ENCODE measurements at regions not wholly inside any gene's neighbourhood (a gene's known extent, or its start where the extent isn't known, plus 50 kb on each side); places are given as distances from the start of the nearest gene placed in this dataset.
"Not testable (repeated sequence)": the region's sequence is repeated elsewhere in the genome, so short reads cannot be mapped to it uniquely, and the experiment has no call there.

DNA sequence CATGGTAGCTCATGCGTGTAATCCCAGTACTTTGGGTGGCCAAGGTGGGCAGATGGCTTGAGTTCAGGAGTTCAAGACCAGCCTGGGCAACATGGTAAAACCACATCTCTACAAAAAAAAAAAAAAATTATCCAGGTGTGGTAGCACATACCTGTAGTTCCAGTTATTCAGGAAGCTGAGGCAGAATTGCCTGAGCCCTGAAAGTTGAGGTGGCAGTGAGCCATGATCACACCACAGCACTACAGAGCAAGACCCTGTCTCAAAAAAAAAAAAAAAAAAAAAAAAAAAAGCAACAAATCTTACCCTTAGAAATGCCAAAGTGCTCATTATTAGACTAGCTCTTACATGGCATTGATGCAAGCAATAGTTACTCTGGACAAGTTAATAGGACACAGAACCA, 724.9 kb downstream of the MAT2B start:
- peaks cover 2% of the 10 kb centered on the region for H3K9me3 ChIP-seq (ENCODE audit: control insufficient read depth, low read length)
- intact Hi-C loops (cut with DNase I): no loop called here
- no peaks in the 10 kb centered on the region for H3K4me1 ChIP-seq (ENCODE audit: control insufficient read depth in 1 of 2, insufficient read depth in 2 of 2, low read length in 2 of 2)
- H3K36me3 ChIP-seq (ENCODE audit: control insufficient read depth in 1 of 2, insufficient read depth in 2 of 2, low read length in 1 of 2): no peaks in the 10 kb centered on the region
- WGBS, 2 donors: 94 to 96% methylated on average over 1 of the region's 1 CpG
- no peak overlapping the region for H3K4me3 ChIP-seq (ENCODE audit: low read length in 2 of 2)
- DNase-seq (no peak), ATAC-seq (ENCODE audit: low FRiP score) (no peak)
- no peaks in the 10 kb centered on the region for H3K27me3 ChIP-seq (ENCODE audit: control insufficient read depth in 1 of 2, insufficient read depth in 2 of 2, low read length in 1 of 2)
- no peak overlapping the region for H3K27ac ChIP-seq (ENCODE audit: low read depth in 1 of 2, low read length in 2 of 2)

DNA sequence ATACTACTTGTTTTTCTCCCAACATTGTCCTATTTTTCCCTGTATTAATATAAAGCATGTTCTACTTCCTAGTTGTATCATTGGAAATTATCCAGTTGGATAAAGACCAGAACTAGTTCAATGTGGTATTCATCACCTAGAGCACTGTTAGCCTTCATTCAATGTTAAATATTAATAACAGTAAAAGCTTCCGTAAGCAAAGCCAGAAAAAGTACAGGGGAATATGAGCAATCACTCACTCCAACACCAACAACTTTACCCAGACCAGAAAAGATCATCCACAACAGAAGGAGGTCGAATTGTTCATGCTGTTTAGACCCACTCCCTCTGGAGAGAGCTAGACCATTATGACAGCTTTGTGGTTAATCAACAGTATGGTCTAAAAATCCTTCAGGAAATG, 728.4 kb downstream of the MAT2B start:
- H3K27me3 ChIP-seq (ENCODE audit: control insufficient read depth in 1 of 2, insufficient read depth in 2 of 2, low read length in 1 of 2): no peaks in the 10 kb centered on the region
- H3K9me3 ChIP-seq (ENCODE audit: control insufficient read depth, low read length): no peaks in the 10 kb centered on the region
- intact Hi-C loops (cut with DNase I): no loop called here
- ATAC-seq (ENCODE audit: low FRiP score) (no peak), DNase-seq (no peak)
- no peaks in the 10 kb centered on the region for H3K36me3 ChIP-seq (ENCODE audit: control insufficient read depth in 1 of 2, insufficient read depth in 2 of 2, low read length in 1 of 2)
- 3 to 12% methylated on average over 2 of the region's 2 CpGs for WGBS, 2 donors
- no peak overlapping the region for H3K27ac ChIP-seq (ENCODE audit: low read depth in 1 of 2, low read length in 2 of 2)
- no peaks in the 10 kb centered on the region for H3K4me1 ChIP-seq (ENCODE audit: control insufficient read depth in 1 of 2, insufficient read depth in 2 of 2, low read length in 2 of 2)
- H3K4me3 ChIP-seq (ENCODE audit: low read length in 2 of 2): no peak overlapping the region

DNA sequence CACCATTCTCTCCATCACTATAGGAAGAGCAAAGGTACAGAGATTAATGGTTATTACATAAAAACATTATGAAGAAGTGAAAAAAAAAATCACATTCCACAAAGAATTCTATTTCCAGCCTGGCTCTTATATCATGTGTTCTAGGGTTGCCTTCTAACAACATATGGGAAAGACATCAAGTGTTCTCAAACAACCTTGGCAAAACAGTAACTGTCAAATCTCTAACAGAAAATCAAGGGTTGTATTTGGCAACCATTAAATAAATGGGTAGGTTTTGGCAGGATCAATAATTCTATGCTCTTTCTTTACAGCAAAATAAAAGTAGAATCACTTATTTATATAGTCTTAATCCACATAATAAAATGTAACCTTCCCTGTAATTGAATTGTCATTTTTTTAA, 728.9 kb downstream of the MAT2B start:
- no peaks in the 10 kb centered on the region for H3K4me1 ChIP-seq (ENCODE audit: control insufficient read depth in 1 of 2, insufficient read depth in 2 of 2, low read length in 2 of 2)
- no peak for ATAC-seq (ENCODE audit: low FRiP score)
- intact Hi-C loops (cut with DNase I): no loop called here
- no peaks in the 10 kb centered on the region for H3K36me3 ChIP-seq (ENCODE audit: control insufficient read depth in 1 of 2, insufficient read depth in 2 of 2, low read length in 1 of 2)
- no peaks in the 10 kb centered on the region for H3K27me3 ChIP-seq (ENCODE audit: control insufficient read depth in 1 of 2, insufficient read depth in 2 of 2, low read length in 1 of 2)
- no peak overlapping the region for H3K4me3 ChIP-seq (ENCODE audit: low read length in 2 of 2)
- no peak overlapping the region for H3K27ac ChIP-seq (ENCODE audit: low read depth in 1 of 2, low read length in 2 of 2)
- DNase-seq: no peak
- no peaks in the 10 kb centered on the region for H3K9me3 ChIP-seq (ENCODE audit: control insufficient read depth, low read length)

DNA sequence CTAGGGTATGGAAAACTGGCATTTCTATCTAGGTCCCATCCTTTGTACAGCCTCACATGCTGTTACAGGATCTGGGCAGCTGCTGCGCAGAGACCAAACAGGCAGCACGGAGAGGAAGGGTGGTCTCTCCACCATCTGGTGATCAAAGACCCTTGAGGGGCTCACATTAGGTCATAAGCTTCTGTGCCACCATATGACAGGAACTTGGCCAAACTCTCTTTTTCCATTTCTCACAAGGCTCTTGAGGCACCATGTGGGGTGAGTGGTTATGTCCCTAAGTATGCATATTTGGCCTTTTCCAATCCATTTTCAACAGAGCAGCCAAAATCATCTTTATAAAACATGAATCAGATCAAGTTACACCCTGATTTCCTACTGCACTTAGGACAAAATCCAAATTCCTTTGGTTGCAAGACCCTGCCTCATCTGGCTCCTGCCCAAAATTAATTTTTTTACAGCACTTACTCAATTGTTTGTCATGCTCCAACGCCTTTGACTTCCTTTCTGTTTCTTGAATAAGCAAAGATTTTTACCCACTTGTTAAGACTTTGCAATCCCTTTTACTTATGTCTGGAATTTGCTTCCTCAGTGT, 730.0 kb downstream of the MAT2B start:
- no peaks in the 10 kb centered on the region for H3K36me3 ChIP-seq (ENCODE audit: control insufficient read depth in 1 of 2, insufficient read depth in 2 of 2, low read length in 1 of 2)

DNA sequence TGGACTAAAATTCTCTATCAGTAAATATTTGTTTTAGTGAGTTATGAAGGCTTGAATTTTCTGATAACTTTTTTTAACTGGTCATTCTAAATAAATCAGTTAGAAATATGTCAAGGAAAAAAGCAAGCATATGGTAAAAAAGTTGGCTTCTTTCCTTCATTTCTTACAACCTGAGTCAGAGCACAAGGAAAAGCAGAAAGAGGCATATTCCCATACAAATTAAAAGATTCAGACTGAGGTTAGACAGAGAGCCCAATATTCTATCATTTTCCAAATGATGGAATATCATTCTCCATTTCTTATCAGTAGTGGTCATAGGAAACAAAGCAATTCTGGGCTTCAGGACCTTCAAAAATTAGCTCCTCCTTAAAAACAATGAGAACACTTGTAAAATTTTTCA, 732.1 kb downstream of the MAT2B start:
- no peaks in the 10 kb centered on the region for H3K36me3 ChIP-seq (ENCODE audit: control insufficient read depth in 1 of 2, insufficient read depth in 2 of 2, low read length in 1 of 2)
- H3K27ac ChIP-seq (ENCODE audit: low read depth in 1 of 2, low read length in 2 of 2): no peak overlapping the region

More for the DNA sequence above, 730.0 kb downstream of the MAT2B start:
- Histone ChIP-seq H3K4me1 (ENCODE audit: control insufficient read depth in 1 of 2, insufficient read depth in 2 of 2, low read length in 2 of 2) (no peaks in the 10 kb centered on the region), H3K27ac (ENCODE audit: low read depth in 1 of 2, low read length in 2 of 2) (no peak overlapping the region), H3K4me3 (ENCODE audit: low read length in 2 of 2) (no peak overlapping the region), H3K9me3 (ENCODE audit: control insufficient read depth, low read length) (no peaks in the 10 kb centered on the region), H3K27me3 (ENCODE audit: control insufficient read depth in 1 of 2, insufficient read depth in 2 of 2, low read length in 1 of 2) (no peaks in the 10 kb centered on the region)
- ATAC-seq (ENCODE audit: low FRiP score): no peak
- 16 to 32% methylated on average over 3 of the region's 3 CpGs for WGBS, 2 donors
- DNase-seq: no peak
- intact Hi-C loops (cut with DNase I): no loop called here

DNA sequence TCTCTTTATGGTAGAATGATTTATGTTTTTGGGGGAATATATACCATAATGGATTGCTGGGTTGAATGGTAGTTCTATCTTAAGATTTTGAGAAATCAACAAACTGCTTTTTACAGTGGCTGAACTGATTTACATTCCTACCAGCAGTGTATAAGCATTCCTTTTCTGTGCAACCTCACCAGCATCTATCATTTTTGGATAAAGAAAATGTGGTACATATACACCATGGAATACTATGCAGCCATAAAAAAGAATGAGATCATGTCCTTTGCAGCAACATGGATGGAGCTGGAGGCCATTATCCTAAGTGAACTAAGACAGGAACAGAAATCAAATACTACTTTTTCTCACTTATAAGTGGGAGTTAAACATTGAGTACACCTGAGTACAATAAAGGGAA, 746.4 kb downstream of the MAT2B start:
- H3K4me1 ChIP-seq (ENCODE audit: control insufficient read depth in 1 of 2, insufficient read depth in 2 of 2, low read length in 2 of 2); H3K4me3 ChIP-seq (ENCODE audit: low read length in 2 of 2); H3K27ac ChIP-seq (ENCODE audit: low read depth in 1 of 2, low read length in 2 of 2); intact Hi-C loops (cut with DNase I); DNase-seq; H3K36me3 ChIP-seq (ENCODE audit: control insufficient read depth in 1 of 2, insufficient read depth in 2 of 2, low read length in 1 of 2); ATAC-seq (ENCODE audit: low FRiP score); H3K27me3 ChIP-seq (ENCODE audit: control insufficient read depth in 1 of 2, insufficient read depth in 2 of 2, low read length in 1 of 2); H3K9me3 ChIP-seq (ENCODE audit: control insufficient read depth, low read length): not testable (repeated sequence)

More for the DNA sequence above, 732.1 kb downstream of the MAT2B start:
- H3K4me3 ChIP-seq (ENCODE audit: low read length in 2 of 2): no peak overlapping the region
- no peak for ATAC-seq (ENCODE audit: low FRiP score)
- no peaks in the 10 kb centered on the region for H3K9me3 ChIP-seq (ENCODE audit: control insufficient read depth, low read length)
- intact Hi-C loops (cut with DNase I): no loop called here
- no peaks in the 10 kb centered on the region for H3K4me1 ChIP-seq (ENCODE audit: control insufficient read depth in 1 of 2, insufficient read depth in 2 of 2, low read length in 2 of 2)
- DNase-seq: no peak
- H3K27me3 ChIP-seq (ENCODE audit: control insufficient read depth in 1 of 2, insufficient read depth in 2 of 2, low read length in 1 of 2): no peaks in the 10 kb centered on the region

DNA sequence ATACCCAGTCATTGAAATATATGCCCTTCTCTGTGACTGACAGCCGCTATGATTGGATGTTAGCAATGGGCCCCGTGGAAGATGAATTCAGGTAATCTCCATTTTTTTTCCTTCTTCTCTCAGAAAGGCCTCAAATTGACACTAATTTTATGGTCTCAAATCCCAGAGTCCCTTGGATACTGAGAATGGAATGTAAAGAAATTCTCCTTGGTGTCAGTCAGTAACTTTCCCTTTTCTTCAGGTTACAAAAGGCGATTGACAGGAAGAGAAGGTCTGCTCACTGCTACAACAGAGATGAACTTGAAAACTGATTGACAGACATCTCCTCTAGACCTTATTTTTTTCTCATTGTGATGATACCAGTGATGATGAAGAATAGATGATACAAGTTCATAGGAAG, 748.3 kb downstream of the MAT2B start:
- ATAC-seq (ENCODE audit: low FRiP score): no peak
- 76 to 83% methylated on average over 3 of the region's 3 CpGs for WGBS, 2 donors

DNA sequence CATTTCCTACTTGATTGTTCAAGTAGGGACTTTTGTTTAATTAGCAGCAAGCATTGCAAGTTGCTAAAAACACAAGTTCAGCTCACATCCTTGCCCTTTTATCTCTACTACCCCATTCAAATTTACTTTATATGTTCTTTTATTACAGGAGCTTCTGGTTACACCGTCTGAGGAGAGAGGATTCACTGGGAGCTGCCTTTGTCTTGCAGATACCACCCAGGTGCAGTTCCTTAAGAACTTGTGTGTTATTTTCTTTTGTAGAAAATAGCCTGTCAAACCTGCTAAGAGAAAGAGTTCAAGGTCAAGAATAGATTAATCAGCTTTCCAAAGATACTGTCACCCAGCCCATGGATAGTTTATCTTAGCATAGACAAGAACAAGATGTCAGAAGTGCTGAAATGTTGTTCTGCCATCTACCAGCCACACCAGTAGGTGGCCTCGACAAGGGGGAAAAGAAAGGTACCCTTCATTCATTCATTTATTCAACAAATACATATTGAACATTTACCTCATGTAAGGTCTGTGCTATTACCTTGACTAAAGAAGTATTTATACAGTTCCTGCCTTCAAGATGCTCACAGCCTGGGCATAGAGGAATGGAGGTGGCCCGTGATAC, 750.3 kb downstream of the MAT2B start:
- Histone ChIP-seq H3K27me3 (ENCODE audit: control insufficient read depth in 1 of 2, insufficient read depth in 2 of 2, low read length in 1 of 2) (no peaks in the 10 kb centered on the region), H3K4me3 (ENCODE audit: low read length in 2 of 2) (no peak overlapping the region), H3K27ac (ENCODE audit: low read depth in 1 of 2, low read length in 2 of 2) (no peak overlapping the region), H3K4me1 (ENCODE audit: control insufficient read depth in 1 of 2, insufficient read depth in 2 of 2, low read length in 2 of 2) (no peaks in the 10 kb centered on the region), H3K36me3 (ENCODE audit: control insufficient read depth in 1 of 2, insufficient read depth in 2 of 2, low read length in 1 of 2) (no peaks in the 10 kb centered on the region), H3K9me3 (ENCODE audit: control insufficient read depth, low read length) (no peaks in the 10 kb centered on the region)
- ATAC-seq (ENCODE audit: low FRiP score) (no peak), DNase-seq (no peak)
- intact Hi-C loops (cut with DNase I): no loop called here
- WGBS, 2 donors: 63 to 69% methylated on average over 3 of the region's 3 CpGs

More for the DNA sequence above, 748.3 kb downstream of the MAT2B start:
- no peak overlapping the region for H3K27ac ChIP-seq (ENCODE audit: low read depth in 1 of 2, low read length in 2 of 2)
- H3K36me3 ChIP-seq (ENCODE audit: control insufficient read depth in 1 of 2, insufficient read depth in 2 of 2, low read length in 1 of 2): no peaks in the 10 kb centered on the region
- H3K27me3 ChIP-seq (ENCODE audit: control insufficient read depth in 1 of 2, insufficient read depth in 2 of 2, low read length in 1 of 2): no peaks in the 10 kb centered on the region
- intact Hi-C loops (cut with DNase I): no loop called here
- no peak for DNase-seq
- H3K9me3 ChIP-seq (ENCODE audit: control insufficient read depth, low read length): no peaks in the 10 kb centered on the region
- no peaks in the 10 kb centered on the region for H3K4me1 ChIP-seq (ENCODE audit: control insufficient read depth in 1 of 2, insufficient read depth in 2 of 2, low read length in 2 of 2)
- H3K4me3 ChIP-seq (ENCODE audit: low read length in 2 of 2): no peak overlapping the region

DNA sequence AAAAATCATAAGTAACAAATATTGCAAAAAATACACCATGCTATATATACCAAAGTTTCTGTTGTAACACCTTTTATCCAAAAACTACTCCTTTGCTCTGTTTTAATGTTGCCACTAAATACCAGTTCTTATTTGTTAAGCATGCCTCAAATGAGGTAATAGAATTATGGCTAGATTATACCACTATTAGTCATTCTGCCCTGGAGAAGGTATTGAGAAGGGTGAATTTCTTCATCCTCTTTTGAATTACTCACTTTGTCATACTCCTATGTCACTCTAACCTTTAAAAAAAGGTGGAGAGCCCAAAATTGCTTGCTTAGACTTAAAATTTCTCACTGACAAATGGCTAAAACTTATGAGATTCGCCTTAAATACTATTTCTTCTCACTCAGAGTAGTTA, 750.9 kb downstream of the MAT2B start:
- Histone ChIP-seq H3K27ac (ENCODE audit: low read depth in 1 of 2, low read length in 2 of 2) (no peak overlapping the region), H3K36me3 (ENCODE audit: control insufficient read depth in 1 of 2, insufficient read depth in 2 of 2, low read length in 1 of 2) (no peaks in the 10 kb centered on the region), H3K9me3 (ENCODE audit: control insufficient read depth, low read length) (no peaks in the 10 kb centered on the region), H3K27me3 (ENCODE audit: control insufficient read depth in 1 of 2, insufficient read depth in 2 of 2, low read length in 1 of 2) (no peaks in the 10 kb centered on the region), H3K4me1 (ENCODE audit: control insufficient read depth in 1 of 2, insufficient read depth in 2 of 2, low read length in 2 of 2) (no peaks in the 10 kb centered on the region), H3K4me3 (ENCODE audit: low read length in 2 of 2) (no peak overlapping the region)
- WGBS, 2 donors: 60 to 68% methylated on average over 1 of the region's 1 CpG
- no peak for DNase-seq
- ATAC-seq (ENCODE audit: low FRiP score): no peak
- intact Hi-C loops (cut with DNase I): no loop called here

Data from aorta (tissue), 5 donors.